ENCODE measurements at regions not wholly inside any gene's neighbourhood (a gene's known extent, or its start where the extent isn't known, plus 50 kb on each side); places are given as distances from the start of the nearest gene placed in this dataset.

GRCh38 chr1:221912230-221912629, 170.3 kb upstream of the DUSP10 start:
- no peak for TF ChIP-seq POLR2A (IDR thresholded peaks at IDR 0.05)
- no peak for TF ChIP-seq CTCF (IDR thresholded peaks at IDR 0.05 in 8 of 11, conservative IDR thresholded peaks at IDR 0.05 in 3 of 11)
- TF ChIP-seq POLR2AphosphoS5 (IDR thresholded peaks at IDR 0.05), result no peak
